ENCODE measurements at regions not wholly inside any gene's neighbourhood (a gene's known extent, or its start where the extent isn't known, plus 50 kb on each side); places are given as distances from the start of the nearest gene placed in this dataset.

DNA sequence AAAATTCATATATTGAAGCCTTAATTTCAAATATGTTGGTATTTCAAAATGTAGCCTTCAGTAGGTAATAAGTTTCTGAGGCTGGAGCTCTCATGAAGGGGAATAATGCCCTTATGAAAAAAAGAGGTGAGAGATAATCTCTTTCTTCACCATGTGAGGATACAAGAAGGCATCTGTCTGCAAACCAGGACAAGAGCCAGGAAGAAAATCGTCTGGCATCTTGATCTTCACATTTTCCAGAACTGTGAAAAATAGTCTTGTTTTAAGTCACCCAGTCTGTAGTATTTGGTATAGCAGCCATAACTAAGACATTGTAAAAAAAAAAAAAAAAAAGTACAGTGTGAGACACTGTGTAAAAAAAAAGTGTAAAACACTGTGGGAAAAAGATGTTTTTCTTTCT is 768.9 kb downstream of the TAF11L14 start:
- Histone ChIP-seq H3K4me3 (no peak overlapping the region), H3K36me3 (no peaks in the 10 kb centered on the region), H3K4me1 (no peaks in the 10 kb centered on the region), H3K9me3 (replicated peaks) (peaks cover 7% of the 10 kb centered on the region), H3K27me3 (ENCODE audit: low read depth) (no peaks in the 10 kb centered on the region), H3K27ac (replicated peaks) (no peak overlapping the region)
- TF ChIP-seq, protein P1, sequence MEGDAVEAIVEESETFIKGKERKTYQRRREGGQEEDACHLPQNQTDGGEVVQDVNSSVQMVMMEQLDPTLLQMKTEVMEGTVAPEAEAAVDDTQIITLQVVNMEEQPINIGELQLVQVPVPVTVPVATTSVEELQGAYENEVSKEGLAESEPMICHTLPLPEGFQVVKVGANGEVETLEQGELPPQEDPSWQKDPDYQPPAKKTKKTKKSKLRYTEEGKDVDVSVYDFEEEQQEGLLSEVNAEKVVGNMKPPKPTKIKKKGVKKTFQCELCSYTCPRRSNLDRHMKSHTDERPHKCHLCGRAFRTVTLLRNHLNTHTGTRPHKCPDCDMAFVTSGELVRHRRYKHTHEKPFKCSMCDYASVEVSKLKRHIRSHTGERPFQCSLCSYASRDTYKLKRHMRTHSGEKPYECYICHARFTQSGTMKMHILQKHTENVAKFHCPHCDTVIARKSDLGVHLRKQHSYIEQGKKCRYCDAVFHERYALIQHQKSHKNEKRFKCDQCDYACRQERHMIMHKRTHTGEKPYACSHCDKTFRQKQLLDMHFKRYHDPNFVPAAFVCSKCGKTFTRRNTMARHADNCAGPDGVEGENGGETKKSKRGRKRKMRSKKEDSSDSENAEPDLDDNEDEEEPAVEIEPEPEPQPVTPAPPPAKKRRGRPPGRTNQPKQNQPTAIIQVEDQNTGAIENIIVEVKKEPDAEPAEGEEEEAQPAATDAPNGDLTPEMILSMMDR (IDR thresholded peaks at IDR 0.05; ENCODE audit: borderline replicate concordance): no peak
- no peak for DNase-seq
- intact Hi-C loops (cut with micrococcal nuclease): no loop called here

DNA sequence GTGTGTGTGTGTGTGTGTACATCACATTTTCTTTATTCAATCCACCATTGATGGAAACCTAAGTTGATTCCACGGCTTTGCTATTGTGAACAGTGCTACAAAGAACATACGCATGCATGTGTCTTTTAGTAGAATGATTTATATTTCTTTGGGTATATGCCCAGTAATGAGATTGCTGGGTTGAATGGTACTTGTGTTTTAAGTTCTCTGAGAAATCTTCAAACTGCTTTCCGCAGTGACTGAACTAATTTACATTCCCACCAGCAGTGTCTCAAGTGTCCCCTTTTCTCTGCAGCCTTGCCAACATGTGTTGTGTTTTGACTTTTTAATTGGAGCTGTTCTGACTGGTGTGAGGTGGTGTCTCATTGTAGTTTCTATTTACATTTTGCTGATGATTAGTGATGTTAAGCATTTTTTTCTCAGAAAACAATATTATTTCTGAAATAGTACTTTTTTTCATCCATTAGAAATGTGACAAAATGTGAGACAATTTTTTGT is 769.7 kb downstream of the TAF11L14 start:
- H3K9me3 ChIP-seq (replicated peaks): peaks cover 7% of the 10 kb centered on the region
- TF ChIP-seq, protein P1 (IDR thresholded peaks at IDR 0.05; ENCODE audit: borderline replicate concordance): no peak
- intact Hi-C loops (cut with micrococcal nuclease): no loop called here
- no peaks in the 10 kb centered on the region for H3K27me3 ChIP-seq (ENCODE audit: low read depth)
- no peaks in the 10 kb centered on the region for H3K36me3 ChIP-seq
- no peak overlapping the region for H3K4me3 ChIP-seq
- H3K27ac ChIP-seq (replicated peaks): no peak overlapping the region
- H3K4me1 ChIP-seq: no peaks in the 10 kb centered on the region
- no peak for DNase-seq

DNA sequence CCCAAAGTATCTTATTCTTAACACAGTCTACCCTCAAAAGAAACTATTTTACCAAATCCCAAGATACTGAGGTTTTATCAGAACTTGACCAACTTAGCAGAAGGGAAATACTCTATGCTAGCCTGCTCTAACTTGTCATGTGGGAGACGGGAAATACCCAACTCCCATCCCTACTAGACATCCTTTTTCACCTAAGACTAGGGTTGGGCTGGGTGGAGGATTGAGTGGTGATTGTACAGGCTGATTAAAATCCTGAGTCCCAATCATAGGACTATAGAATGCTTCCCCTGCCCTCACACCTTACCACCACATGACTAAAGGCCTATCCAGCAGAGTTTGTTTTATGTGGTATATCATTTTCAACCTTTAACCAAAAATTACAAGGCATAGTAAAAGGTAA is 786.5 kb downstream of the TAF11L14 start:
- peaks cover 30% of the 10 kb centered on the region for H3K9me3 ChIP-seq (replicated peaks)
- H3K27ac ChIP-seq (replicated peaks): no peak overlapping the region
- H3K36me3 ChIP-seq: no peaks in the 10 kb centered on the region
- DNase-seq: no peak
- H3K27me3 ChIP-seq (ENCODE audit: low read depth): no peaks in the 10 kb centered on the region
- TF ChIP-seq, protein P1 (IDR thresholded peaks at IDR 0.05; ENCODE audit: borderline replicate concordance): no peak
- no peak overlapping the region for H3K4me3 ChIP-seq
- H3K4me1 ChIP-seq: no peaks in the 10 kb centered on the region
- intact Hi-C loops (cut with micrococcal nuclease): no loop called here

GRCh38 chr5:18433336-18433735 is 799.1 kb downstream of the TAF11L14 start:
- TF ChIP-seq, protein P1 (IDR thresholded peaks at IDR 0.05; ENCODE audit: borderline replicate concordance): no peak
- H3K36me3 ChIP-seq: no peaks in the 10 kb centered on the region

GRCh38 chr5:18438126-18438525 is 803.9 kb downstream of the TAF11L14 start:
- DNase-seq: no peak
- TF ChIP-seq, protein P1 (IDR thresholded peaks at IDR 0.05; ENCODE audit: borderline replicate concordance): no peak
- Histone ChIP-seq H3K27me3 (ENCODE audit: low read depth) (no peaks in the 10 kb centered on the region), H3K4me1 (no peaks in the 10 kb centered on the region), H3K9me3 (replicated peaks) (peaks cover 13% of the 10 kb centered on the region), H3K4me3 (no peak overlapping the region), H3K36me3 (no peaks in the 10 kb centered on the region), H3K27ac (replicated peaks) (no peak overlapping the region)
- intact Hi-C loops (cut with micrococcal nuclease): no loop called here

More at GRCh38 chr5:18433336-18433735, 799.1 kb downstream of the TAF11L14 start:
- Histone ChIP-seq H3K27ac (replicated peaks) (no peak overlapping the region), H3K27me3 (ENCODE audit: low read depth) (no peaks in the 10 kb centered on the region), H3K4me3 (no peak overlapping the region), H3K4me1 (no peaks in the 10 kb centered on the region), H3K9me3 (replicated peaks) (peaks cover 16% of the 10 kb centered on the region)
- no peak for DNase-seq
- intact Hi-C loops (cut with micrococcal nuclease): no loop called here

Measured in left ventricle myocardium inferior (tissue), 1 donor.